ENCODE measurements at regions not wholly inside any gene's neighbourhood (a gene's known extent, or its start where the extent isn't known, plus 50 kb on each side); places are given as distances from the start of the nearest gene placed in this dataset.
A peak's percentile ranks its signal among the peaks of the same experiment; 100 is the strongest.
"Not testable (repeated sequence)": the region's sequence is repeated elsewhere in the genome, so short reads cannot be mapped to it uniquely, and the experiment has no call there.

DNA sequence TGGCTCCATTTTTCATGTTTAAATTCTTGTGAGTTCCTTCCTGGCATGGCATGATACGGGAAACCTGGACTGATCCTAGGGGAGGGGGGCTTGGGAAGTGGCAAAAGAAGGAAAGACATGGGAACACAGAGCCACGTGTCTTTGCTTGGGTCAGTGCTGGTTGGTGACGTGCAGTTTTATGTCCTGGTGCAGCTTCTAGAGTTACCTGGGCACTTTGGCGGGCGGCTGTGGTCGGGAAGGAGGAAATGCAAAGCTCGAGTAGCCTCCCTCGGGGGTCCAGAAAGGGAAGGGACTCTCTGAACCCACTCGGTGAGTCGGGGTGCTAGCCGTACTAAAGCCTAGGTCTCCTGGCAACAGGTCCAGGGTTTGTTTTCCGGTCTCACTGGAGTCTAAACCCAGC is 94.6 kb downstream of the APOB start:
- no peak for DNase-seq (ENCODE audit: low read depth, low spot score)

DNA sequence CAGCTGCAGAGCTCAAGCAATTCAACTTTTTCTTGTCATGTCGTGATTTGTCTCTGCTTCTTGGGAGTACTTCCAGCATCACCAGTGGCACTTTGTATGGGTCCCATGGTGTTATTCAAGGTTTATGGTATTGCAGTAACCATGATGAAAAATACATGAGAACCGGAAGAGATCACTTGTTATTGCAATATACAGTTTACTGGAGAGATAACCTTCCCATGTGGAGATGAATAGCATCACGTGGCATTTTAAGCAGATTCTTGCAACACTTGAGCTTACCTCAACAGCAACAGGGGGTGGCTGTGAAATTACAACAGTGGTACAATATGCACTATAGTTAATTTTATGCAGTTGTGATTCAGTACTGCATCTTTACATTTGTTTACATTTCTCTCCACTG is 97.4 kb downstream of the APOB start:
- DNase-seq (ENCODE audit: low read depth, low spot score) = no peak

DNA sequence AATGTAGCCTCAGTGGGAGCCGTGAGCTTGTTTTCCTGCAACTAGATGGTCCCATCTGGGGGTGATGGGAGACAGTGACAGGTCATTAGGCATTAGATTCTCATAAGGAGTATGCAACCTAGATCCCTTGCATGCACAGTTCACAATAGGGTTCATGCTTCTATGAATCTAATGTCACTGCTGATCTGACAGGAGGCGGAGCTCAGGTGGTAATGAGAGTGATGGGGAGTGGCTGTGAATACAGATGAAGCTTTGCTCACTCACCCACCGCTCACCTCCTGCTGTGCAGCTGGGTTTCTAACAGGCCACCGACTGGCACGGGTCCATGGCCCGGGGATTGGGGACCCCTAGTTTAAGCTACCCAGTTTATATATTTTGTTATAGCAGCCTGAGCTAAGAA is 100.2 kb downstream of the APOB start:
- not testable (repeated sequence) for DNase-seq (ENCODE audit: low read depth, low spot score)

DNA sequence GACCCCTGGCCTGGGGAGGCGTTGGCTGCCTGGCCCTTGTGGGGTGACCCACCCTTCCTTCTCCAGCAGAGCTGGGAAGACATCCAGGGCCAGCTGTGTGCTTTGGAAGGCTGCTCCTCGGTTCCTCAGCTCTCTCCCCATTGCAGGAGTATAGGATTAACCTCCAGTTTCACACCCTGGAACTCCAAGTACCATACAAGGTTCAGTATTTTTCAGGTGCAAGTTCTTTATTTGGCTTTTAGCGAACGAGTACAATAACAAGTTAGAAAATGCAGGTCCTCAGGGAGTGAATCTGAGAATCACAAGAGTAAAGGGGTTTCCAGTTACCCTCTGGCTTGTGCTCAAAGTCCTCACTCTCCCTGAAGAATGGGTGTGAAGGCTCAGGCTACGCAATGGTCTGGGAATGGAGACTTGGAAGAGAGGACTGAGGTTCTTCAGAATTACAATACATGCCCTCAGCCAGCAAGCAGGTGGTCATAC is 101.2 kb downstream of the APOB start:
- DNase-seq (ENCODE audit: low read depth, low spot score) = no peak

DNA sequence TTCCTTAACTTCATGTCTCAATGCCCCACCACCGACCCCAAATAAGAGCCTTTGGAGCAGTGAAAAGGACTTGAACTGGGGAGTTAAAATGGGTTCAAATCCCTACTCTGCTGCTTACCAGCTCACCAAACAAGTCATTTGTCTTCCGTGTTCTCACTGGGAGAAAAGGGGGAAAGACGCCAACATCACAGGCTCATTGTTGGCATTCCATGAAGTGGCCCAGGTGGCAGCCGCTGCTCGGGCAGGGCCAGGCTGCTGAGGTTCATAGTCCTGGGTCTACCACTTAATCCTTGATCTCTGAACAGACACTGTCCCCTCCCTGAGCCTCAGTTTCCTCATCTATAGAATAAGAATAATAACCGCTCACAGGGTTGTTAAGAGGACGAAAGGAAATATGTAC is 103.0 kb downstream of the APOB start:
- no peak for DNase-seq (ENCODE audit: low read depth, low spot score)

DNA sequence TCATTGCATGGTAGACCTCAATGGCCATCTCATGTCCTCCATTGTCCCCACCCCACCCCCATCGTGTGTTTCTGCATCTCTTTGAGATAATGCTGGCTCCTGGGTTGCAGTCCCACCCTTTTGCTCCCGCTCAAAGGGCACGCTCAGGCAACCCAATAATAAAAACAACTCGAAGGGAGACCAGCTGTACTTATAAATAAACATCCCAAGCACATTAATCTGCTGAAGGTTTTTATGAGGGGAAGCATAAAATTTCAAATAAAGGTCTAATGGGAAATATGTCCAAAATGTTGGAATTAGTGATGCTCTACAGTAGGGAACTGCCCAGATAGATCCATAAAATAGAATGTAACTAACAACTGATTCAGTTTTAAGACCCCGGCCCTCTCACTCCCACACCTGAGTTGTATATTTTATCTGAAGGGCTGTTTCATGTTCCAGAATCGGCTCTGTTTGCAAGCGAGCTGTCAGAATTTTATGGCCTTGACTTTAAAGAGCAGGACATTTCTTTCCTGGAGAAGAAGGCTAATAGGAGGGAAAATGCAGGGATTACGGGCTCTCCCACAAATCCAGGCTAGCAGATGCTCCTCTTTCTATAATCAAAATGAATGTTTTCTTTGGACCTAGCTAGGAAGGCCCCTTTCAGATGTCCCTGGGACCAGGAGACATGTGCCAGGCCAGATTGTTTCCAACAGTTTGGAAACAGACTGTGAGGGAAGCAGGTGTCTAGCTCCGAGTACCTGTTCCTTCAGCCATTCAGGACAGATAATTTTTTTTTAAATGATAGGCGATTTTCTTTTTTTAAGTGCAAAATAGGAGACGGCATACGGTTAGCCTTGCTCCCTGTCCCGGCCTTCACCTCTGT is 103.7 kb downstream of the APOB start:
- no peak for DNase-seq (ENCODE audit: low read depth, low spot score)

DNA sequence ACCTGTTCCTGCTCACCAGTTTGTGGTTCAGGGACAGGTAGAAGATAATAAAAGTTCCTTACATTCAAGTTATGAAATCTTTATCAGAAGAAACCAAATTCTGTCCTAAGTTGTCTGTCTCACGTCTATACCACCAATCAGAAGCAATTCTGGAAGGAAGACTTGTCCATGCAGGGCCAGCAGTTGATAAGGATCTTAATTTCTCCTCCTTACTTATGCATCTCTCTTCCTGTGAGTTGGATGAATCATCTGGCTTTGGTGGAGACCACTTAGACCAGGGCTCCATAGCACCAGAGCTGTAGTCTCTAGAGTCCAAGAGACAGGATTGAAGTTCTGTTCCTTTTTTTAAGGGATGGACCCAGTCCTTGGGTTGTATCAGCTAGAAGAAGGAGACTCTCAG is 106.5 kb downstream of the APOB start:
- DNase-seq (ENCODE audit: low read depth, low spot score) = no peak

DNA sequence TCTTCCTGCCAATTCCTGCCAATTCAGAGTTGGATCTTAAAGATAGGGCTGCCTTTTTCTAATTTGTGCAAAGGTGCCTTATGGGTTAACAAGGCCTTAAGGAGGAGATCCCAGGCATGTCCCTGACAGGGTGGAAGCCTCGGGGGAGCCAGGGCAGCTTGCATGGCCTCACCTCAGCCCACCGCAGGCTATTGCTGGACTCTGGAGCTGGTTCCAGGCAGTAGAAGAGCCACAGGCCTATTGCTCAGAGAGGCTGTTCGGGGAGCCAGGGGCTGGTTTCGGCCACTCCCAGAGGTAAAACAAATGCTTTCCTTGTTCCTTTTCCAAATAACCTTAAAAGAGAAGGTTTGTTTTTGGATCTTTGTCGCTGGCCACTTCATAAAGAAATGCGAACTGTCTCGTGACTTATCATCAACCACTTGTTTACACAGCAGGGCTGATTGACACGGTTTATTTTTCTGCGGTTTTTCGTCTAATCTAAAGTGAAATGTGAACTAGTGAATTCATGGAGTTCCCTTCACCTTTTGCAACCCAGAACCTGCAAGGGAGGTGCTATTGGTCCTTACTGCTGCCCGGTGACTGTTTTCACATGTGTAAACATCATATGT is 108.6 kb downstream of the APOB start:
- no peak for DNase-seq (ENCODE audit: low read depth, low spot score)

DNA sequence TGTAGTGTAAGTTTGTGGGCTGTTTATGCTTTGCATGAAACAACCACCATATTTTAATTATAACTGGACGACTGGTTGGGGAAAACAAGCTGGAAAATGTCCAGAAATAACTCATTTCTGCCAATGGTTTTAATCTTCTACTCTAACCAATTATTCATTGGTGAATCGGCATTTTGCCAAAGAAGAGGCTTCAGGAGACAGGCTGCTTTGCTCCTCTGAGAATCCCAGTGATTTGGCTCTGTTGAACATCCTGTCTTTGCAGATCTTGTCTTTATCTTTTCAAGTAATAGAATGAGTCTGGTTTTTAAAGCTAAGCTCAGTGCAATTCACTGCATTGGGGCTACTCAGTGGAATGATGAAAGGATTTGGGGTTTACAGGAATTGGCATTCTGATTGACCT is 109.6 kb downstream of the APOB start:
- DNase-seq (ENCODE audit: low read depth, low spot score) = no peak

DNA sequence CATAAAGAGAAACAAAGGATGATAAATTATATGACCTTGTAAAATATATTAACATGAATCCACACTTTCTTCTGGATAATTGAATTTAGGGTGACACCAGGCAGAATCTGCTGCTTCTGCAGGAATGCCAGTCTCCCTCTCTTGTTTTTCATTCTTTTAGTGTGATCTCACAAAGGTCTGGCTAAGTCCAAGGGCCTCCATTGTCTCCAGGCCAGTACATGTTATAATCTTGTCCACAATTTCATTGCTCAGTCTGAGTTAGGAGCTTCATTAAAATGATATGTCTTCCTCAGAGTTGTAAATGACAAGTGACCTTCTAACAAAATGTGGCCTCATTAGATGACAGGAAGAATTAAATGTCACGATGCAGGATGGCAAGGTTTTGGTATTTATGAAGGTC is 110.2 kb downstream of the APOB start:
- DNase-seq (ENCODE audit: low read depth, low spot score) = no peak

DNA sequence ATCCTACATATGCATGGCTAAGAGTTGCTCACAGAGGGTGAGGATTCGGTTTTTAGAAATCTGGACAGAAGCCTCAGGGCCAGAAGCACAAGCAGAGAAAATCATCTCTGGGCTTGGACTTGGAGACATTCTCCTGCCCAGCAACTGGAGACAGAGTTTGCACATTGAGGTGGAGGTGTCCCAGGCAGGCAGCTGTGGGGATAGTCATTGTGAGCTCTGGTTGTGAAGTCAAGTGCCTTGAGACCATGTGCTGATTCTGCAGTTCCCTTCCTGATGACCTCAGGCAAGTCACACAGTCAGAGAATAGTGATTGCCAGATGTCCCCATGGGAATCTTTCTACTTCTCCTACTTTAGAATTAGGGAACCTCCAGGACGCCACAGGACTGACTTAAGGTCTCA is 108.4 kb upstream of the LDAH start:
- peak; percentile 13 for DNase-seq (ENCODE audit: low read depth, low spot score)

DNA sequence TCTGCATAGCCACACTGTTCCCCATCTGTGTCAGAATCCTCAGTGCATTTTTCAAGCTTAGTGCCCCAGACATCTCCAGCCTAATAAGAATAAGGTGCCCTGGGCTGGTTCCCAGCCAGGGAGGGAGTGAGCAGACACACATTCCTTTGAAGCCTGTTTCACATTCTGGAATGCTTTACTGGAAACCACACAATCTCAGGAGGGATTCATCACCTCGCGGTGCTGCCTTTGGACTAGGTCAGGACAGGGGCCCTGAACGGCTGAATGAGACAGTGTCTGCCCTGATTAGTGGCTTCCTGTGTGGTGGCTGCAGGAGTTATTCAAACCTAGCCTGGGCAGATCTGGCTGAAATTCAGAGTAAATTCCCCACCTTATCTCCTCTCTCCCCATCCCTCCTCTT is 108.0 kb upstream of the LDAH start:
- DNase-seq (ENCODE audit: low read depth, low spot score) = peak; percentile 74

DNA sequence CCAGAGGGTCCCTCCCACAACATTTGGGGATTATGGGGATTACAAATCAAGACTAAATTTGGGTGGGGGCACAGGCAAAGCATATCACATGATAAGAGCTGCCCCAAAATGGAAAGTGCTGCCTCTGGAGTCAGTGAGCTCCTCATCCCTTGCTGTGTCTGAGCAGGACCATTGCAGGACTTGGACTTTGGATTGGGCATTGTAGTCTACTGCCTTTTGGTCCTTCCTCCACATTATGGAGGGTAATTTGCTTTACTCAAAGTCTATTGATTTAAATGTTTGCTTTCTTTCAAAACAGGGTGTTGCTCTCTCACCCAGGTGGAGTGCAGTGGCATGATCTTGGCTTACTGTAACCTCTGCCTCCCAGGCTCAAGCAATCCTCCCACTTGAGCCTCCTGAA is 106.8 kb upstream of the LDAH start:
- no peak for DNase-seq (ENCODE audit: low read depth, low spot score)

DNA sequence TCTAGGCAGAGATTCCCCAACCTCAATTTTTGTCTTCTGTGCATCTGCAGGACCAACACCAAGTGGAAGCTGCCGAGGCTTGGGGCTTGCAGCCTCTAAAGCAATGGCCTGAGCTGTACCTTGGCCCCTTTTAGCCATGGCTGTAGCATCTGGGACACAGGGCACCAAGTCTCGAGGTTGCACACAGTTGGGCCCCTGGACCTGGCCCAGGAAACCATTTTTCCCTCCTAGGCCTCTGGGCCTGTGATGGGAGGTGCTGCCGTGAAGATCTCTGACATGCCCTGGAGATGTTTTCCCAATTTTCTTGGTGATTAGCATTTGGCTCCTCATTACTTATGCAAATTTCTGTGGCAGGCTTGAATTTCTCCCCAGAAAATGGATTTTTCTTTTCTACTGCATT is 105.7 kb upstream of the LDAH start:
- DNase-seq (ENCODE audit: low read depth, low spot score) = no peak

DNA sequence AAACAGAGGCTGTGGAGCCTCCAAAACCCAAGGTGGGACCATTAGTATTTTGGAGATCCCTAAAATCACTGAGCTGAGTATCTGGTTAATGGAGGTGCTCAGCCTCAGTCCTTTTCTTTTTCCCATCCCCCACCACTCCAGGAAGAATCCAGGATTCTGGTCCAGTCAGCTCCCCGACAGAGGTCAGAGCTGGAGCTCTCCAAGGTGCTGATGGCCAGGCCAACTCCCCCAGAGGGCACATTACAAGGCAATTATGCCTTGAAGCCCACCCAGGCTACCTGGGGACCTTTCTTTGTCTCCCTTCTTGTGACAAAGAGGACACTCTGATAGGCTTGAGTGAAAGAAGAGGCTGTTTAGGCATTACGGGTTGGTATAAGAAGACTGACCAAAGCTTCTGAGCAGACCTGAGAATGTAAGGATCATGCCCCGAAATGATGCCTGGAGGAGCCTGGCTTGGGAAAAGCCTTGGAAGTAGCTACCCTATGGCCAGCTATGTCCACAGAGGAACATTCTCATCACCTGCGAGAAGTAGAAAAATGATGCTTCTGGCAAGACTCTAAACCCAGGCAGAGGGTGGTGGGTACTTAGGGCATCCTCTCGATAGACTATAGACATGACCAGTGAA is 102.5 kb upstream of the LDAH start:
- DNase-seq (ENCODE audit: low read depth, low spot score) = peak; percentile 67

DNA sequence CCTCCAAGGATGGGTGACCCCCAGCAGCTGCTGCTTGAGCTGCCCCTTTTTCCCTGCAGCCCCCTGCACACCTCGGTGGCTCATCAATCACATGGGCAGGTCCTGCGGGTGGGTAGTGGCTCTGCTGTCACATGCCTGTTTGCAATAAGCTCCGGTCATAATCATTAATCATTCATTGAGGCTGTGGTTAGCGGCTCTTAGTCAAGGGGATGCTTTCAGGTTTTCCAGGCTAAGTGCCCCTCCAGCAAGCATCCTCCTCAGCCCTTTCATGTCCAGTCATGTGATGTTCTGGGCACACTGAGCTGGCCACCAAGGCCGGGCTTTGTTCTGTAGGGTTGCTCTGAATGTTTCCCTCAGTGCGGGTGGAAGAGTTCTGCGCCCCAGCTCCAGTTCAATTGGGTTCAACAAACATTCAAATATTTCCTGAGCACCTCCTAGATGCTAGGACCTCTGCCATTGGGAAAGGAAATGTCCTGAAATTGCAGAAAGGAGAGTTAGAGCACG is 96.4 kb upstream of the LDAH start:
- no peak for DNase-seq (ENCODE audit: low read depth, low spot score)

DNA sequence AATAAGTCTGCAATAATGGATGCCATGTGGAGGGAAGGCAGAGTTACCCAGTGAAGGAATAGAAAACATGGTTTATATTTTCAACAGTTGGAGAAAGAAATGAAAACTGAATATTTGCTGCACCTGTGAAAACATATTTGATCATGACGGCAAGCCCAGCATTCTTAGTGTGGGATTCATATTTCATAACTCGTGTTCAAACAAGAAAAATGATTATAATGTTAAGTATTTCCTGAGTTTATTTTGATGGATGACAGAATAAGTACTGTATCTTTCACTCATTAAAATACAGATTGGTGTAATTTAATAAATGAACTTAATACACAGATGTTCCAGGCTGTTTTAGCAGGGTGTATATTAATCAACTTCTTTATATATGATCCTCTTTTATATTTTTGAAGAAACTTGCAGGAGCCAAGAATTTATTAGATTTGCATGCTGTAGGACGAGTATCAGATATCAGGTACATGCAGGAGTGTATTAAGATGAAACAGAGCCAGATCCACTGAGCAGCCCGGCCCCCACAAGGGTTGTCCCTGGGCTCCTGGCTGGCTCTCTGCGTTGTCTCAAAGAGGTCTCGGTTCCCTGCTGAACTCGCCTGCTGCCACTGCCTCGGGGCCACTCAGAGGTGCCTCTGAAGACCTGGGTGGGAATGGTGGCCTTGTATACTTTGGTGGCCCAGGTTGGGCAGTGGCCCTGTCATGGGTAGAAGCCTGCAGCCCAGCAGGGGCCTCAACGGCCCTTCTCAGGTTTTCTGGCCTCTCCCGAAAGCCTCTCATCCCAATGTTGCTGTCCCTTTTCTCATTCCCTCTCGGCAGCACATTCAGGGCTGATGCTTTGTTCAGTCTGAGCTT is 95.0 kb upstream of the LDAH start:
- DNase-seq (ENCODE audit: low read depth, low spot score) = no peak

DNA sequence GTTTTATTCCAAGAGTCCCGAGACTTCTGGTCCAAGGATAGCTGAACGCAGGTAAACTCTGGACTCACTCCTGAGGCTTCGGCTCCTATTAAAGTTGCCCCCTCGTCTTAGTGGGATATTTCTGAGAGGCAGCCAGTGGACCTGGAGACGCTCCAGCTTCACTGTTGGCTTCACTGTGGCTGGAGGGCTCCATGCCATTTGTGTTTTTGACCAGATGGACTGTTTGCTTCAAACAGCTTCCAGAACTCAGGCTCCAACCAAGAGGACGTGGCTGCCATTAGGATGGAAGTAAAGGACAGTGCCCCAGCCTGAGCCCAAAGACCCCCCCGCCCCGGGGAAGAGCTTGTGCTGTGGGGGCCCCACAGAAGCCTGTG is 94.4 kb upstream of the LDAH start:
- no peak for DNase-seq (ENCODE audit: low read depth, low spot score)

DNA sequence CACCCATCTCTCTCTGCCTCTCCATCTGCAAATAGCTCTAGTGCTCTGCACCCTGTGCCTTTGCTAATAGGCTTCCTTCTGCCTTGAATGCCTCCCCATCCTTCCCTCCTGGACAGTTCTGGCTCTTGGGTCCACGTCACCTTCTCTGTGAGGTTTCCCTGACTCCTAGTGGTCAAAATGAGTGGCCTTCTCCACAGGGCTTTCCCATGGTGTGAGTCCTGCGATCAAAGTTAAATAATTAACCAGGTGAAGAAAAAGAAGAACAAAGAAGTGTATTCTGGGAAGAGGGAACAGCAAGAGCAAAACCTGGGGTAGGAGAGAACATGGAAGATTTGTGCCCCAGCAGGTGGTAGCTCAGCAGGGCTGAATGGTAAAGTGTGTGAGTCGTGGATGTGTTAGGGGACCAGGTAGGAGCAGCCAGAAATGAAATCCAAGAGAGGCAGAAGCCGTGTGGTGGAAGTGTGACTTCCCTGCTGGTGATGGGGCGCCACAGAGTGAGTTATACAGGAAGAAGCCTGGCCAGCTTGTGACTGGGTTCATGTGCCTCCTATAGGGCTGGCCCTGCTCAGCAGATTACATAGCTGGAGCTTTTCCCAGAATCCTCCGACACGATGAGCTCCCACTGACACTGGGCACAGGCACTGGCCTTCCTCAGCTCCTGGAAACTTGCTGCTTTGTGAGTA is 93.8 kb upstream of the LDAH start:
- DNase-seq (ENCODE audit: low read depth, low spot score) = no peak

DNA sequence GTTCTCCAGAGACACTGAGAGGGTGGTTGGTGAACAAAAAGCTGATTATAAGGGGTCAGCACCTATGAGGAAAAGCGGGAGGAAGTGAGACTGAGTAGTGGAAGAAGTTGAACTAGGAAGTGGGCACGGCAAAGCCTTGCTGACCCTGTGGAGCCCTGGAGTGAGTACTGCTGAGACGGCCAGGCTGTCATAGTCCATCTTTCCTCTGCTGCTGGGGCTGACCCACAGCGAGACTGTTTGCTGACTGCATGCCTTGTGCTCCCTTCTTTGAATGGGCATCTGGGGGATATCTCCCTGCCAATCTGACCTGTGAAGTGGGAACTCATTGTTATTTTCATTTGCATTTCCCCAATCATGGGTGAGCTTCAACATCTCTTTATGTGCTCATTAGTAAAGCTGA is 92.4 kb upstream of the LDAH start:
- DNase-seq (ENCODE audit: low read depth, low spot score) = no peak

DNA sequence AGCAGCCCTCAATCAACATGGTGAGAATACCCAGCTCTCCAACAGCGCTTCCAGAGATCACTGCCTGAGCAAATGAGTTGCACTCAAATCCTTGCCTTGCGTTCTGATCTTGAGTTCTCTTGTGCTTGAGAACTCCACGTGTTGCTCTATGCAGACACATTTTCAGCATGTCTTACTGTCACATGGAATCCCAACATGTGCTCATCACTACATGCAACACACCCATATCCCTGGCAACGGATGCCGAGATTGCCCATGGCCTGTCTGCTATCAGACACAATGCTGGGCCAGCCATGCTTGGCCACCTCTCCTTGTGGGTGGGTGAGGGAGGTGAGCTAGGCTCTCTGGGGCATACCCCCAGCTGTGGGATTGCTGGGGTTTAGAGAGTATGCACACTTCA is 91.9 kb upstream of the LDAH start:
- DNase-seq (ENCODE audit: low read depth, low spot score) = no peak

All from ELF-1 (cell line).